ENCODE measurements at regions not wholly inside any gene's neighbourhood (a gene's known extent, or its start where the extent isn't known, plus 50 kb on each side); places are given as distances from the start of the nearest gene placed in this dataset.
"Not testable (repeated sequence)": the region's sequence is repeated elsewhere in the genome, so short reads cannot be mapped to it uniquely, and the experiment has no call there.

DNA sequence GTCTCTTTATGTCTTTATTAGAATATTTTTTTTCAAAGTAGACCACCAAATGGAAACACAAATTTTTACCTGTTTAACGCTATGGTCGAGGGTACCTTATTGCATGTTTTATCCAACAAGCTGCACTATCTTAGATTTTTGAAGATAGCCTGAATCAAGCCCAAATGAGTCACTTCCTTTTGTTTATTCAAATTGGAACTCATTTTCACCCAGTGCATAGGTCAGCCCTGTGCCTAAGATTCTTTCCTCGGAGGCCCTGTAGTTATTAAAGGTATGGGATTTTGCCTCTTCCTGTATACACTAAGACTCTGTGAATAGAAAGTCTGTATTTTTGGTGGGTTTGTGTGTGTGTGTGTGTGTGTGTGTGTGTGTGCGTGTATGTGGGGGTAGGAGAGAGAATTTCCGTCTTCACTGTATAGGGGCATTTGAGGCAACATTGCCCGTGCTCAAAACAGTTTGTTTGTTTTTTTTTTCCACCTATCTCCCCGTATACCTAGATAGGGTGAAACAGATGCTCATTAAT is 358.0 kb upstream of the CADM2 start:
- Histone ChIP-seq H3K27me3 (no peaks in the 10 kb centered on the region), H3K4me3 (no peak overlapping the region), H3K9me3 (no peaks in the 10 kb centered on the region), H3K36me3 (no peaks in the 10 kb centered on the region)
- no peak for DNase-seq

- Histone ChIP-seq H3K36me3 (no peaks in the 10 kb centered on the region), H3K4me3 (no peak overlapping the region), H3K9me3 (no peaks in the 10 kb centered on the region), H3K27me3 (no peaks in the 10 kb centered on the region)
- no peak for DNase-seq
Measured at GRCh38 chr3:84601303-84601702, 357.5 kb upstream of the CADM2 start.

DNA sequence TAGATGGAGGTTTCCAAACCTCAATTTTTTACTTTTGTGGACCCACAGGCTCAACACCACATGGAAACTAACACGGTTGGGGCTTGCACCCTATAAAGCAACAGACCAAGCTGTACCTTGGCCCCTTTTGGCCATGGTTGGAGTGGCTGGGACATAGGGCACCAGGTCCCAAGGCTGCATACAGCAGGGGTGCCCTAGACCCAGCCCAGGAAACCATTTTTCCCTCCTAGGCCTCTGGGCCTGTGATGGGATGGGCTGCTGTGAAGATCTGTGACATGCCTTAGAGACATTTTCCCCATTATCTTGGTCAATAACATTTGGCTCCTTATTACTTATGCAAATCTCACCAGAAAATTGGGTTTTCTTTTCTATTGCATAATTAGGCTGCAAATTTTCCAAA is 337.0 kb upstream of the CADM2 start:
- Histone ChIP-seq H3K27me3 (no peaks in the 10 kb centered on the region), H3K36me3 (no peaks in the 10 kb centered on the region), H3K4me3 (no peak overlapping the region), H3K9me3 (no peaks in the 10 kb centered on the region)
- DNase-seq = no peak

GRCh38 chr3:84634668-84635067 is 324.1 kb upstream of the CADM2 start:
- DNase-seq = no peak
- Histone ChIP-seq H3K9me3 (no peaks in the 10 kb centered on the region), H3K4me3 (no peak overlapping the region), H3K36me3 (no peaks in the 10 kb centered on the region), H3K27me3 (no peaks in the 10 kb centered on the region)

DNA sequence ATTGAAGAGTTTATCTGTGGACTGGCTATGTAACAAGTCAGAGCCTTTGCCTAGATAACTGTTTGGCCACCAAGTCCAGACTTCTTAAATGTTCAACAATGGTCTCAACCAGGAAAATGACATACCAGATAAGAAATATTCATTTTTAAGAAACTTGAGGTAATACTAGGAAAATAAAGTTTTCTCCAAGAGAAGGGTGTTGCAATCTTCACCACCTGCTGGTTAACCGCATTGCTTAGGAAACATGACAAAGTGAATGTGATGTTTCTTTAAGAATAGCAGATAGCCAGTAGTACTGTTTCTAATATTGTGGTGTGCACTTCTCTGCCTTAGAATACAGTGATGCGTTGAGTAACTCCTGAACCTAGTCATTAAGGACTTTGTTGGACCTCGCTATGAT is 321.5 kb upstream of the CADM2 start:
- Histone ChIP-seq H3K4me3 (no peak overlapping the region), H3K27me3 (no peaks in the 10 kb centered on the region), H3K36me3 (no peaks in the 10 kb centered on the region), H3K9me3 (no peaks in the 10 kb centered on the region)
- no peak for DNase-seq

- Histone ChIP-seq H3K9me3 (no peaks in the 10 kb centered on the region), H3K36me3 (no peaks in the 10 kb centered on the region), H3K27me3 (no peaks in the 10 kb centered on the region), H3K4me3 (no peak overlapping the region)
- DNase-seq = peak; percentile 1
Measured at GRCh38 chr3:84666468-84666867, 292.3 kb upstream of the CADM2 start.

- DNase-seq = no peak
- no peaks in the 10 kb centered on the region for H3K27me3 ChIP-seq
- H3K4me3 ChIP-seq = no peak overlapping the region
- H3K9me3 ChIP-seq = no peaks in the 10 kb centered on the region
- no peaks in the 10 kb centered on the region for H3K36me3 ChIP-seq
Measured at GRCh38 chr3:84679211-84679610, 279.6 kb upstream of the CADM2 start.

- no peak overlapping the region for H3K4me3 ChIP-seq
- H3K36me3 ChIP-seq = no peaks in the 10 kb centered on the region
- H3K27me3 ChIP-seq = no peaks in the 10 kb centered on the region
- DNase-seq = no peak
- no peaks in the 10 kb centered on the region for H3K9me3 ChIP-seq
Measured at GRCh38 chr3:84680700-84681099, 278.1 kb upstream of the CADM2 start.

DNA sequence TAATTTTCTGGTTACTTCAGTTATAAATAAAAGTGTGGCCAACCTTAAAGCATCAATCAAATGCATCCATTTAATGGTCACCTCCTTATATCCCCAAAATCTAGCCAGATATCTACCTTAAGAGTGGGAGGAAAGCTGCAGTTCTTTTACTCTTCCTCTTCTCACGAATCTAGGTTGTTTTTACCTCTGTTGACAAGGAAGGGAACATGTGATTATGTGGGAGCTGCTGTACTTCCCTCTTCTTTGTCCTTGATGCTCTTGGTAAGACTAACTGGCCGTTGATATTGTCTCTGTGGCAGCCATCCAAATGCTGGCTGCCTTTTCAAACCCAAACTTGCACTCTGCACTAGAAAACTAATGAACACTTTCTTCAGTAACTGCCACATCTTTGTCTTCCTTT is 275.3 kb upstream of the CADM2 start:
- DNase-seq = no peak
- Histone ChIP-seq H3K4me3 (no peak overlapping the region), H3K36me3 (no peaks in the 10 kb centered on the region)

GRCh38 chr3:84685467-84685866 is 273.3 kb upstream of the CADM2 start:
- no peak for DNase-seq
- no peaks in the 10 kb centered on the region for H3K27me3 ChIP-seq
- H3K9me3 ChIP-seq = no peaks in the 10 kb centered on the region
- no peak overlapping the region for H3K4me3 ChIP-seq
- H3K36me3 ChIP-seq = no peaks in the 10 kb centered on the region

More for the DNA sequence above, 275.3 kb upstream of the CADM2 start:
- Histone ChIP-seq H3K9me3 (no peaks in the 10 kb centered on the region), H3K27me3 (no peaks in the 10 kb centered on the region)

- no peak overlapping the region for H3K4me3 ChIP-seq
- H3K9me3 ChIP-seq = no peaks in the 10 kb centered on the region
- H3K27me3 ChIP-seq = no peaks in the 10 kb centered on the region
- H3K36me3 ChIP-seq = no peaks in the 10 kb centered on the region
- no peak for DNase-seq
Measured at GRCh38 chr3:84692261-84692660, 266.5 kb upstream of the CADM2 start.

- DNase-seq, H3K9me3 ChIP-seq, H3K36me3 ChIP-seq, H3K4me3 ChIP-seq, H3K27me3 ChIP-seq: not testable (repeated sequence)
Measured at GRCh38 chr3:84710288-84710687, 248.5 kb upstream of the CADM2 start.

GRCh38 chr3:84717894-84718293 is 240.9 kb upstream of the CADM2 start:
- H3K36me3 ChIP-seq = no peaks in the 10 kb centered on the region
- H3K4me3 ChIP-seq = no peak overlapping the region
- H3K9me3 ChIP-seq = no peaks in the 10 kb centered on the region
- H3K27me3 ChIP-seq = no peaks in the 10 kb centered on the region
- no peak for DNase-seq

- H3K4me3 ChIP-seq = no peak overlapping the region
- no peaks in the 10 kb centered on the region for H3K36me3 ChIP-seq
- no peaks in the 10 kb centered on the region for H3K27me3 ChIP-seq
- H3K9me3 ChIP-seq = no peaks in the 10 kb centered on the region
- peak; percentile 48 for DNase-seq
Measured at GRCh38 chr3:84724877-84725276, 233.9 kb upstream of the CADM2 start.

- Histone ChIP-seq H3K4me3 (no peak overlapping the region), H3K27me3 (no peaks in the 10 kb centered on the region), H3K36me3 (no peaks in the 10 kb centered on the region), H3K9me3 (no peaks in the 10 kb centered on the region)
- DNase-seq = no peak
Measured at GRCh38 chr3:84727616-84728015, 231.2 kb upstream of the CADM2 start.

DNA sequence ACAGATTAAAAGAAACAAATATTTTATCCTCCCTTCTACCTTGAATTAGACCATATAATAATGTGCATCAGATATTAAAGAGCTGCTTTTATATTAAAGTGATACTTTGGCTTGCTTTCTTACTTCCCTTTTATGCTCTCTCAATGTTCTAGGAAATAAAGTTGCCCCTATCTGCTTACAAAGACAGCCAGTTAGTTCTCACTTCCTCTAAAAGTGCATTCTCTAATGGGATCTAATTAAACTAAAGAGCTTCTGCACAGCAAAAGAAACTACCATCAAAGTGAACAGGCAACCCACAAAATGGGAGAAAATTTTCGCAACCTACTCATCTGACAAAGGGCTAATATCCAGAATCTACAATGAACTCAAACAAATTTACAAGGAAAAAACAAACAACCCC is 224.1 kb upstream of the CADM2 start:
- not testable (repeated sequence) for H3K9me3 ChIP-seq, H3K27me3 ChIP-seq, H3K4me3 ChIP-seq

GRCh38 chr3:84738086-84738485 is 220.7 kb upstream of the CADM2 start:
- Histone ChIP-seq H3K27me3 (no peaks in the 10 kb centered on the region), H3K36me3 (no peaks in the 10 kb centered on the region), H3K4me3 (no peak overlapping the region), H3K9me3 (no peaks in the 10 kb centered on the region)
- no peak for DNase-seq

More for the DNA sequence above, 224.1 kb upstream of the CADM2 start:
- H3K36me3 ChIP-seq, DNase-seq: not testable (repeated sequence)

DNA sequence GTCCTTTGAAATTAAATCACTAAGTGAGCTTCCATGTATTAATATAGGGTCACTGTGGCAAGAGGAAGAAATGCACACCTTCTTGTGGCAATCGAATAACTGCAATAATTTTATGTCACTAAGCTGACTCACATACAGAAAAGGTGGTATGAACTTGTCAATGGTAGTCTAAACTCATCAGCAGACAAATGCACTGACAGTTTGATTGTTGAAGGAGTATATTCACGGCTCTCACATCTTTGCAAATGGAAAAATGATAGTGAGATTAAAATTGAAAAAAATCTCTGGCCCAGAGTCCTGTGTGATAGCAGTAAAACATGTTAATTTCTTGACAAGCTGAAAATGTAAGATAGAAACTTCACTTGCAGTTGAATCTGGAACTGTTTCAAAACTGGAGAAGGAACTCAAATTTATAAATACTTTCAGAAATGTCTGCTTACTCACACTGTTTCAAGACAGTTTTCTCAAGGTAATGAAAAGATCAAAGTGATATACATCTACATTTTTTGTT is 215.8 kb upstream of the CADM2 start:
- H3K4me3 ChIP-seq = no peak overlapping the region
- H3K9me3 ChIP-seq = no peaks in the 10 kb centered on the region
- no peaks in the 10 kb centered on the region for H3K27me3 ChIP-seq
- DNase-seq = no peak
- no peaks in the 10 kb centered on the region for H3K36me3 ChIP-seq

DNA sequence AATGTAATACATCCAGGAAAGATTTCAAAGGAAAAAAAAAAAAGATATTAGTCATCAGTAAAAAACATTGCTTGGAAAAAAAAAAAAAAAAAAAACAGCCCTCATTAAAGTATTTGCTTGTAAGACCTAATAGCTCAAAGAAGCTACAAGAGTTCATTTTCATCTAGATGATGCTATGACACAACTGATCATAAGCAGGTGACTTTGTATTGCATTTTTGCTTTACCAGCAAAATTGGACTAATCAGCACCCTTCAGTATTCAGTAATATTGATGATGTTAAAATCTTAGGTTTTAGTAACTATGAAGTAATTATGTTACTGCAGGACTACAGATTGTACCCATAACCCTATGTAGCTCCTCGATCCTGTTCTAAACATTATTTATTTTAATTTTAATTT is 214.7 kb upstream of the CADM2 start:
- no peaks in the 10 kb centered on the region for H3K27me3 ChIP-seq
- DNase-seq = no peak
- no peaks in the 10 kb centered on the region for H3K9me3 ChIP-seq
- no peak overlapping the region for H3K4me3 ChIP-seq
- H3K36me3 ChIP-seq = no peaks in the 10 kb centered on the region

All from MG63 (cell line).